Activated gamma-delta T cell (primary cell): ENCODE measurements at regions not wholly inside any gene's neighbourhood (a gene's known extent, or its start where the extent isn't known, plus 50 kb on each side); places are given as distances from the start of the nearest gene placed in this dataset.

Experiments used
- DNase-seq: peaks from one replicate; lab custom pipeline; 2025; lab: John Stamatoyannopoulos, UW

DNA sequence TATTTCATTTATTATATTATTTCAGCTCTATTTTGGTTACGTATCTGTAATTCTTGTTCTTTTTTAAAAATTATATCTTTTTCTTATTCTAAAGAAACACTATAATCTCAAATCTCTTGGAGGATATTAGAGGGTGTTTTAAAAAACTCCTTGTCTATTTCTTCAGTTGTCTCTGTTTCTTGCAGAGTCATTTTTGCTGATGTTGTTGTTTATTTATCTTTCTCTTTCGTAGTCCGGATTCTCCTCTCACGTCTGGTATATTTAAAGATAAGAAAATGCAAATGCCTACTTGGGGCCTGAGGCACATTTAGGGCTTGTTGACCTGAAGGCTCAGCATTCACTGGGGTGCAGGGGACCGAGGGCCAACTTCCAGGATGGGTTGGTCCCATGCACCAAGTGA lies 181.2 kb upstream of the CTBP2 start:
- DNase-seq: no peak

DNA sequence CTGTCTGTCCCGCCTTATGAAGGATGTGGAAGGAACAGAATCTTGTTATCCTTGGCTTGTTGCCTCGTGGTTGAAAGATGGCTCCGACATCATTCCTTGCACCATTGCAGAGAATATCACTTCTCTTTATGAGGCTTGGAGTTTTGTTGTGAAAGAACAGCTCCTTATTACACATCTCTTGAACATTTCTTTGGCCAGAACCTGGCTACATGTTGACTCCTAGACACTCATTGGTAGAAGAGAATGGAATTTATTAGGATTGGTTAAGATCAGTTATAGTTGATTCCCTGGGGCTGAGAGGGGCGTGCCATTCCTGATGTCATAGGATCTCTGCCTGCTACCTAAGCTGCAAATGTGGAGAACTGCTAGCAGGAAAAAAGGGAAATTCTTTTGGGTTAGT lies 180.5 kb upstream of the CTBP2 start:
- no peak for DNase-seq

DNA sequence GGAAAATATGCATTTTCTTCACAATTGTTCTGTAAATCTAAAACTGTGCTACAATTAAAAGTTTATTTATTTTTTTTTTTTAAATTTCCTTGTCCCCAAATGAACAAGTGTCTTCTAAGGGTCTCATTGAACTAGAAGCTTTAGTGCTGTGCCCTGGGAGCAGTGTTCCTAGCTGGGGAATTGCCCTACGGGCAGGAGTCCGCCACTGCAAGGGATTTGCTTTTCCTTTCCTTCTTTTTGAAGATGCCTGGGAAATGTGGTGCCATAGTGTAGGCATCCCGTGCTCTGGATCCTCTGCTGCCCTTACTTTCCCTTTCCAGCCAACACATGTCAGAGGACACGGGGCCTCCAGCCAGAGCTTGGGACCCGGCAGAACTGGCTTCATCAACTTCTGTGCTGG lies 177.1 kb upstream of the CTBP2 start:
- no peak for DNase-seq

DNA sequence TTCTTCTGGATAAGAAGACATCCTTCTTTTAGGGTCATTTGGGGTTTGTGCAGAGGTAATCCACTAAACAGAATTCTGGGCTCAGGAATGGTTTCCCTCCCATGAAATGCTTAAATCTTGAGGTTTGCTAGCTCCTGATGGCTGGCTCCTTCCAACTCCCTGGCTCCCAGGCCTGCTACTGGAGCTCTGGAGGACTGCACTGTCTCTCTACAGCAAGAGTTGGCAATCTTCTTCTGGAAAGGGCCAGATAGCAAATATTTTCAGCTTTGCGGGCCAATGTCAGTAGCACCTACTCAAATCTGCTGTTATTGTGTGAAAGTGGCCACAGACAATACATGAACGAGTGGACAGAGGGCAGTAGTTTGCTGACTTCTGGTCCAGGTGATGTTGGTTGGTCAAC lies 174.2 kb upstream of the CTBP2 start:
- no peak for DNase-seq

DNA sequence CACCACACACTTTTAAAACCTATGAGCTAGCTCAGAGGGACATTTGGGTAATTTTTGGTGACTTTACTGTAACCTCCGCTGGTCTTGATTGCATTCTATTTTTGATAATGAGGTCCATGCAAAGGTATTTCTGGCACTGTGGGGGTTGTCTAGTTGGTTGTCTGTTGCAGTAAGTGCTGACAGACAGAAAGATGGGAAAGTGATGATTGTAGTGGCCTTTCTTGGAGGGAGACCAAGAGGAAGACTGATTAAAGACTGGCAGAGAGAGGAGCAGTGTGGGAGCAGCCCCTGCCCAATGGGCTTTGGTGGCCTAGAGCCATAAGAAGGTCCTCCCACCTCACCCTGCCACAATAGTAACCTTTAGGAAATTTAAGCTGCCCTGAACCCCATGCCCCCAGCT lies 173.4 kb upstream of the CTBP2 start:
- no peak for DNase-seq

DNA sequence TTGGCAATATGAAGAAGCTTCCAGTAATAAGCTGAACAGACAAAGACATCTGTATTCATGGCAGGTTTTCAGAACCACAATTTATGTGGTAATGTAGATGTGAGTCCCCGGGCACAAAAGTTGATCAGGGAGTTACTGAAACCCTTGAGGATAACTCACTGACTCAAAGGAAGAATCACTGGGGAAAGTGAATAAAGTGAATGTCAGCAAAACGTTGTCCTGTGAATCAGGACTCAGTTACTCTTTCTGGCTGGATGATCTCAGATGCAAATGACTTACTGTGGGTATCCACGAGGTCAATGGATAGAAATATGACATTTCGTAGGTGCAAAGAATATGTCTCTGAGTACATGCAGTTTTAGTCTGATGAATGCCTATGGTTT lies 172.8 kb upstream of the CTBP2 start:
- DNase-seq: no peak

DNA sequence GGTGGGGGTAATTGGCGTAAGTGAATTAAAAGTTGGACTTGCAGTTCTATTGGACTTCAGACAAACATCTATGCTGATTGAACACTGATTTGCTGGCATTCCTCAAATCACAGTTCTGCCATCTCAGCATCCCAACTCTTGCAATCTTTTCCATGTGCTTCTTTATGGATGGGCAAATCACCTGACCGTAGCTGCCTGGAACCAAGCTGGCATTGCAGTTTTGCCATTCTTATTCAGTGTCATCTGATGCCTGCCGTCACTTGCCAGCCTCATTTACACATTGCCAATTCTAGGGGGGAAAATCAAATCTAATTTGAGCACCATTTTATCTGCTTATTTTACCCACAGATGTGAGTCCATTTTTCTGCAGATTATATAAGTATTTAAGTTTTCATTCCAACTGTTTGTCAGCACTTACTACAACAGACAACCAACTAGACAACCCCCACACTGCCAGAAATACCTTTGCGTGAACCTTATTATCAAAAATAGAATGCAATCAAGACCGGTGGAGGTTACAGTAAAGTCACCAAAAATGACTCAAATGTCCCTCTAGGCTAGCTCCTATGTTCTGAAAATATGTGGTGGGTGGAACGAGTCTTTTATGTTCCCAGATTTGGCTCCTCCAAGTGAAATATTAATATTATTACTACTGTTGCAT lies 172.3 kb upstream of the CTBP2 start:
- no peak for DNase-seq

DNA sequence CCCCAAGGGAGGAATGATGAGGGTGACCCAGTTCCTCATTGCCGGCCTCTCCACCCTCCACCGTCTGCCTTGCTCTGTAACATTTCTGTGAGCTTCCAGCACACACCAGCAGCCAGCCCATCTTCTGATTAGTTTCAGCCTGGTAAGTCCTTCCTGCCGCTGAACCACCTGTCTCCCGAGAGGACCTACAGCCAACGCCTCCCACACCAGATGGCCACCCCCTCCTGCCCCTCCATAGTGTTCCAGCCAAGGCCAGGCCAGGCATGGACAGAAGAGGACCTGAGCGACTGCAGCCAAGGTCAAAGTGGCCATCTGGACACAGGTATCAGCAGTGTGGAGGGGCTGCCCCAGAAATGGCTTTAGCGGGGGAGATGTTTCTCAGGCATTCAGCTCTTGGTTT lies 170.7 kb upstream of the CTBP2 start:
- no peak for DNase-seq

DNA sequence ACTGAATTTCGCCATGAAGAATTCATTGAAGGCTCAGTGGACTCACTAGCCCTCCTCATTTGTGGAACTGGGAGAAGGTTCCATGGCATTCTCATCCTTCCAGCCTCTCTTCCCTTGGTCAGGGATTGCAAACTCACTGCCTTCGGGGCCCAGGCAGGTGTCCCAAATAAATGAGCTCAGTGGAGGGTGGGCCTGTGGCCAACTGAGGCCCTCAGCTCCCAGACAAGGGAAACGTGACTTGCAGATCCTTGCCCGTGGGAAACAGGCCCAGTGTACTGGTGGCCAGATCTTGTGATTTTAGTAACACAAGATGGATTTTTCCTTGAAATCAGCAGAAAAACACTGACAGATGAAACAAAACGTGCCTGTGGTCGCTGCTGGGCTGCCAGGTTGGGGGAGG lies 168.7 kb upstream of the CTBP2 start:
- no peak for DNase-seq

DNA sequence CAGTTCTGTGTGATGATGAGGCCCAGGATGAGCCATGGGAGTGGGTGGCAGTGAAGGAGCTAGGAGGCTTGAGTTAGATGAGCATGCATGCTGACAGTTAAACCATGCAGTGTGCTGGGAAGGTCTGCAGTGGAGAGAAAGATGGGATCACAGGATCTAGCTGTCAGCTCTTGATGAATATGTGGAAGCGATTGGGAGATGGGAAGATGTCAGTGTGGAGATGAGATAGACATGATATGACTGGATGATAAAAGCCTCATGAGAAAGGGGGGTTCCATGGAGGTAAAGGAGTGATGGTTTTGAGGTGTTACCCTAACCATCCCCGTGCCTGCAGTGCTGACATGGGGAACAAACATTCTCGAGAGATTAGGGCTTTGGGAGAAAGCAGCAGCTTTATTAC lies 165.0 kb upstream of the CTBP2 start:
- no peak for DNase-seq

DNA sequence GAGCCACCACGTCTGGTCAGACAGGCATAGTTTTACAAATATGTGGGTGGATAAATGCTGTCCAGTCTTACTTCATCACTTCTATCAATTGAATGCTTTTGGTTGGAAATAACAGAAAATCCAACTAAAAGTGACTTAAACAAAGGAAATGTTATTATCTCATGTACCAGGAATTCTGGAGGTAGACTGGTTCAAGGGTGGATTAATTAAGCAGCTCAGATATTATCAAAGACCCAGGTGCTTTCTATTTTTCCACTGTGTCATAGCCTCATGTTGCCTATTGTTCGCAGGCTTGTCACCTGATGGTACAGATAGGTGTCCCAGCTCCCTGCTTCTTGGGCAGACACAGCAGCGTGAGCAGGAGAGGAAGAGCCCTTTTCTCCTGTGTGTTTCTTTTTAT lies 156.1 kb upstream of the CTBP2 start:
- no peak for DNase-seq

DNA sequence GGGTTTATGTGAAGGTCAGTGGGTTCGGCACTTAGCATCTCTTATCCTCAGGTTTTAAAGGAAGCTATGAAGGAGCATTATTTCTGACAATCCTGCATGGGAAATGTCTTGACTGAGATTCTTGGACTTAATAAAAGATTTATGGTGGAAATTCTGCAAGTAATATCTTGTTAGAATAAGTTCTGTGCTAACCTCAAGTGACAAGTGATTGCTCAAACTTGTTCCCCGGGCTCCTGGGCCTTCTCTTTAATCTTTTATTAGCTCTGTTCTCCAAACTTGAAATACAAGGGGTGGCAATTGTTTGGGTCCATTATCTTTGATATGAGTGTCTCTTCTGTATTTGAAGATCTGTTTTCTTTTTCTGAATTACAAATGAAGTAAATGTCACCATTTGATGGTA lies 140.6 kb upstream of the CTBP2 start:
- DNase-seq: no peak

DNA sequence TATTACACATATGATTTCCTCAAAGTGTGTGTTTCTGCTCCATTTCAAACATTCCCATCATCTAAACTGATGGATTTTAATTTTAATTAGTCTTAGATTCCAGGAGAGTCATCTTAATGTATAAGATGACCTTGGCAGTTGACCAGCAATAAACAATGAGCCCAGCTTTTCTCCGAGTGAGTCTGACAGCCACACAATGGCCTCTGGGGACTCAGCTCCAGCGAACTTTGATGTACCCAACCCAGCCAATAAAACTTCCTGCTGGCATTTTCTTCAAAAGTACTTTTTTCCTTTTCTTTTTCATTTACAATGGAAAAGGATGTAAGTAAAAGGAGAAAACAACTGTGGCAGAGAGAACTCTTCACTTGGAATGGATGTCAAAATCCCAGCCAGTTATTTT lies 139.1 kb upstream of the CTBP2 start:
- DNase-seq: no peak

DNA sequence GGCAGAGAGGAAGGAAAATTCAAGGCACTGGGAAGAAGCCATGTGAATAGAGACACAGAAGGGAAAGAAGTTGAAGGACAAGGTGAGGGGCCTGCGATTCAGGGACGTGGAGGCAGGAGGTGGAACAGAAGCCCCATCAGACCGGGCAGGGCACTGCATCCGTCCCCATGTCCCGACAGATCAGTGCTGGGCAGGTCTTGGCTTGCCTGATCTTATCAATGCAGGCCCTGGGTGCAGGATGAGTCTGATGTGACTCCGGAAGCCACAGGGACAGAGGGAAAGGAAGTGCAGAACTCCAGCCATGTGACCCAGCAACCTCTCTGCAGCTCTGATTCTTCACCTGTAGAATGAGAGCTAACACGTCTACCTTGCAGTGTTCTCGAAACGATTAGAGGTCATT lies 136.2 kb upstream of the CTBP2 start:
- DNase-seq: no peak

DNA sequence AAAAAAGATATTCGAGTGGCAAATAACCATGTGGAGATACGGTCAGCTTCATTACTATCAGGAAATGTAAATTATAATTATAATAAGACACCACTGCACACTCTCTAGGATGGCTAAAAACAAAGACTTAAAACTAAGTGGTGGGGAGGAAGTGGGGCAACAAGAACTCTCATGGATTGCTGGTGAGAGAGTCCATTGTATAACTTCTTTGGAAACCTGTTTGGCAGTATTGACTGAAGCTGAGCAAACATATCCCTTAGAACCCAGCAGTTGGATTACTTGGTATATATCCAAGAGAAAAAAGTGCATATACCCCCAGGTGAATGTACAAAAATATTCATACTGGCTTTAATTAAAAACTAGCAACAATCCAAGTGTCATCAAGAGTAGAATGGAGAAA lies 133.7 kb upstream of the CTBP2 start:
- DNase-seq: no peak

DNA sequence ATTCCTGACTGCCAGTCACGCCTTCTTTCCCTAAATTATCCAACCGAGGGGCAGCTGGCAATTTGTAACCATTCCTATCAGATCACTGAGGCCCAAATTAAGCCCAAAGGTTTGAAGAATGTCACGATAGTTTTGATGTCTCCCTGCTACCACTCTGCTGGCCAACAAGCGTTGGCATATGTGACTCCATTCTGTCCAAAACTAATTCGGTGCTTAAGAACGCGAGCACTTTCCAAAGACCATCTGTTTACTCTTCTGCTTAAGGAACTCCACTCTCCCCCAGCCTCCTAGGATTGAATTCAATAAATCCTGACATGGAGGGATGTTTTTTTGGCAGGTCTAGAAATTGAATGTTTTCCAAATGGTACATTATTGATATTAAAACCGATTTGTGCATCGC lies 131.5 kb upstream of the CTBP2 start:
- no peak for DNase-seq

DNA sequence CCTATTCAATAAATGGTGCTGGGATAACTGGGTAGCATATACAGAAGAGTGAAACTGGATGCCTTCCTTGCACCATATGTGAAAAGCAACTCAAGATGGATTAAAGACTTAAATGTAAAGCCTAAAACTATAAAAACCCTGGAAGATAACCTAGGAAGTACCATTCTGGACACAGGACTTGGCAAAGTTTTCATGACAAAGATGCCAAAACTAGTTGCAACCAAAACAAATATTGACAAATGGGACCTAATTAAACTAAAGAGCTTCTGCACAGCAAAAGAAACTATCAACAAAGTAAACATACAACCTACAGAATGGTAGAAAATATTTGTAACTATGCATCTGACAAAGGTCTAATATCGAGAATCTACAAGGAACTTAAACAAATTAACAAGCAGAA lies 129.1 kb upstream of the CTBP2 start:
- DNase-seq: no peak

DNA sequence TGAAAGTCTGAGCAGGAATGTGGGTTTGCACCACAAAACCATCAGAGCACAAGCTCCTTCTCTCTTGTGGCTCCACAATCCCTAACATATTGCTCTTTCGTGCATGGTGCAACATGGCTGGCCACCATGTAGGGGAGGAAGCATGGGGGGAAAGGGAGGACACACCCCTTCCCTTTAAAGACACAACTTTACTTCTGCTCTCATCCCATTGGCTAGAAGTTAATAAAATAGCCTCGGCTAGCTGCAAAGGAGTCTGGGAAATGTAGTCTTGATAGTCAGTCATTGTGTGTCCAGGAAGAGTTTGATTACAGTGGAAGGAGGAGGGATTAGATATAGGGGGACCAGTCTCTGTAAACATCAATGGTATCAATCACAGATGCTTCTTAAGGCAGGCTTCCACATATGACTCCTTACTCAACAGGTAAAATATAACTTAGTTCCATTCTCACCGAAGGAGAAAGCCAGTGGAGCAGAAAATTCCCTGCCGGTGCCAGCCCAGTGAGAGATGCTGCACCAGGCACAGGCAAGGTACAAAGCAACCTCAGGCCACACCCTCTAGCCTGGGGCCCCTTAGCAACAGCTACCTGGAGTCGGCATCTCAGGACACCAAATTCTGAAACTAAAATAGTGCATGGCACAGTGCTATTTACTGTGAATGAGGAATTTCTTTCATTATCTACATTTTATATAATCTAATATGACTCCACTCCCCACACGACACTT lies 124.7 kb upstream of the CTBP2 start:
- DNase-seq: no peak

DNA sequence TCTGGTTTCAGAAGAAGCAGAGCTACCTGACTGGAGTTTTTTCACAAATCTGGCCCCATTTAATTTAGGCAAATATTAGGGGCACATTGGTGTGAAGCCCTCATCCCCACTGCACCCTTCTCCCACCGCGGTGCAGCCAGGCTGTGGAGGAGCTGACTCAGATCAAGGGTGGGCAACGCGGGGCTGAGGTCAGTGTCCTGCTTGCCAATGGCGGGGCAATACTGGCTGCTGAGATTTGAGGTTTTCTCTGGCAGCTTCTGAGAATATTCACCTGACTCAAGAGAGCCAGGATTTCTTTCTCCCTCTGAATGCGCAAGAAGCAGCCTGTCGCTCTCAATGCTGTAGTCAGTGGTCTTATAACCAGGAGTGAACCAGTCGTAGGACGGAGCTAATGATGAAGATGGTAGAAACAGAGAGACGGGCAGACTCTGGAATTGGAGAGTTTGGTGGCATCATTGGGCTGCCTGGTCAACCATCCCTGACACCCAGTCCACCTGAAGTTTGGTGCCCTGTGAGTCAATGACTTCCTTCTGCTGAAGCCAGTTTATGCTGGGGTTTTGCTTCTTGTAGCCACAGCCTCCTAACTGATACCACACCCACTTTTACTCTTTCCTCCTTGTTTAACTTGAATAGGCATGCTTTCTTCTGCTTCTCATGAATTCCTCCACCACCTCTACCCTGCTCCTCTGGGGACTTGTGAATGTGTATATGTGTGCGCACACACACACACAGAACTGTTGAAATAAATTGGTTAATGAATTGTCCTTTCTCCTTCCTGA lies 123.7 kb upstream of the CTBP2 start:
- no peak for DNase-seq

DNA sequence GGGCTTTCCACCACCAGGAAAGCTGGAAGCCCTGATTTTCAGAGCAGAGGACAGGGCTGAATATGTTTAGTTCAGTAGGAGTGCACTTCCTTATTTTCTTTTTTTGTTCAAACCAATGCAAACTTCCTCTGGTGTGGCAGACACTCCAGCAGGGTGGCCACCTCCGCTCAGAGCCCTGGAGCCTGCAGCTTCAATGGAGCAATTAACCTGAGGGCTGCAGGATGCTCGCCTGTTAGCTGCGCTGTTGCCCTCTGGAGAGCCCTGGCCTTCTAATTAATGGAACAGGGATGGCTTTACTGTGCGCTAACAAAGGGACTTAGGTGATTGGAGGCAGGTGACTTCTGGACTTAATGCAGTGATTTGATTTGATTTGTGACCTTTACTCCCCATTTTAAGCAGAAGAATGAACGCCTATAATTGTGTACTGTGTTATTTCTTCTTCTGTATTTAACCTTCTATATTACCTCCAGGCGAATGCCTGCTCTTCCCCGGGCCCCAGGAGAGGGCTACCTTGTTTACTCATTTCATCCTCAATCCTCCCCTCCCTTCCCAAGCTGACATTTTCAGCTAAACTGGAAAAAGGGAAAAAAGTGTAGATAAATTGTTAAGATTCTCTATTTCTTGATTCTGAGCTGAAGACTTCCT lies 123.0 kb upstream of the CTBP2 start:
- DNase-seq: no peak

DNA sequence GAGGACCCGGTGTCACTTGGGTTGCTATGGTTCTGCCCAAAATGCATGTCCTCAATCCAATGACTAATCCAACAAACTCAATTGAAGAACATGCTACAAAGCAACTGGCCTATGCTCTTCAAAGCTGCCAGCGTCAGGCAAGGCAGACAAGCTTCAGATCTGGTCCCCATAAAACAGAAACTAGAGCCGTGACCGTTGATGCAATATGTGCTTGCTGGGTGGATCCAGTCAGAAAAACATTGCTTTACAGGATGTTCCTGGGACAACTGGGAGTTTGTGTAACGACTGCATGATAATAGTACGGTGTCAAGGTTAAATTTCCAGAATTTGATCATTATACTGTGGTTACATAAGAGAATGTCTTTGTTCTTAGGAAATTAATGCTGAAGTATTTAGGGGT lies 120.7 kb upstream of the CTBP2 start:
- DNase-seq: no peak

DNA sequence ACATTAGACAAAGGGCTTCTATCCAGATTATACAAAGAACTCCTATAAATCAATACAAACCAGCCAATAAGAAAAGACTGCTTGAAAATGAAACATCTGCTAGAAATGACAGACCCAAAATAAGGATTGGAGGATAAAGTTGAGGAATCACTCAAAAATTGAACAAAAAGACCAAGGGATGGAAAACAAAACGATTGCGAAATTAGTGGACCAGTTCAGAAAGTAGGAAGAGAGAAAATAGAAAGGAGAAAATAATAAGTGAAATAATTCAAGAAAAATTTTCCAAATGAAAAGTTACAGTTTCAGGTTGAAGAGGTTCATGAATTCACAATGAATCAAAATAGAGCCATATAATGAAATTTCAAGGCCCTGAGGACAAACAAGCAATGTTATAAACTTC lies 115.8 kb upstream of the CTBP2 start:
- DNase-seq: no peak

DNA sequence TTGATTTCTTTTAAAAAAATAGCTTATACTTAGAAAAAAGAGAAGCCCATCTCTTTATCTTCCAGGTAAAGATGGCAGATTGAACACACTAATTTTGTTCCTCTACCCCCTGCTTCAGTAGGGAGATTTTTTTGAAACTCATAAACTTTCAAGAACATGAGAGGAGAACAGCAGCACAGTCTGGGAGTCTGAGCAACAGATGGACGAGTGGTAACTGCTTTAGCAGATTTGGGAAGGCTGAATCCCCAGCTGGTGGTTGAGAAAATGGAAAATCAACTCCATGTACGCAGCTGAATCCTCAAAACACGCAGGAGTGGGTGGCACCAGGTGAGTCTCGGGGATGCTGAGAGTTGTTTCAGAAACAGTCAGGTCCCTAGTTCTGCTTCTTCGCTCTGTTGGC lies 114.6 kb upstream of the CTBP2 start:
- no peak for DNase-seq
